Glutamatergic neuron (in vitro differentiated cells): ENCODE measurements at regions not wholly inside any gene's neighbourhood (a gene's known extent, or its start where the extent isn't known, plus 50 kb on each side); places are given as distances from the start of the nearest gene placed in this dataset.

Experiments used
- DNase-seq: peaks from one replicate; pipeline ENCODE4 v3.0.0; 2022
- H3K27ac Mint-ChIP-seq: one replicate; pipeline ENCODE4 v1.8.0; 2020; ENCODE audit warnings: mild to moderate bottlenecking, mixed read lengths, inconsistent platforms; ENCODE audit not compliant: unreplicated experiment
- H3K27me3 Mint-ChIP-seq: one replicate; pipeline ENCODE4 v1.8.0; 2020; ENCODE audit warnings: mild to moderate bottlenecking, moderate library complexity, mixed read lengths, inconsistent platforms; ENCODE audit not compliant: unreplicated experiment
- H3K36me3 Mint-ChIP-seq: one replicate; pipeline ENCODE4 v1.8.0; 2020; ENCODE audit warnings: mild to moderate bottlenecking, mixed read lengths, inconsistent platforms; ENCODE audit not compliant: unreplicated experiment
- H3K4me1 Mint-ChIP-seq: one replicate; pipeline ENCODE4 v1.8.0; 2020; ENCODE audit warnings: mild to moderate bottlenecking, low read depth, mixed read lengths, inconsistent platforms; ENCODE audit not compliant: unreplicated experiment
- H3K4me3 Mint-ChIP-seq: one replicate; pipeline ENCODE4 v1.8.0; 2020; ENCODE audit warnings: mild to moderate bottlenecking, mixed read lengths, inconsistent platforms; ENCODE audit not compliant: unreplicated experiment
- H3K9me3 Mint-ChIP-seq: one replicate; pipeline ENCODE4 v1.8.0; 2020; ENCODE audit warnings: mild to moderate bottlenecking, moderate library complexity, mixed read lengths, inconsistent platforms; ENCODE audit not compliant: unreplicated experiment
- CTCF ChIP-seq: fragments of 200-600 bp; sonication (generic); IDR thresholded peaks from one replicate; pipeline ENCODE4 v1.5.0; 2021; ENCODE audit not compliant: partially characterized antibody, unreplicated experiment

GRCh38 chr10:117886766-117887165 lies 160.0 kb downstream of the RAB11FIP2 start:
- Mint-ChIP-seq H3K27ac (no peak overlapping the region), H3K36me3 (no peaks in the 10 kb centered on the region), H3K9me3 (peaks cover 2% of the 10 kb centered on the region), H3K4me1 (peaks cover 17% of the 10 kb centered on the region), H3K4me3 (no peak overlapping the region), H3K27me3 (no peaks in the 10 kb centered on the region)
- DNase-seq, result no peak
- TF ChIP-seq CTCF, result no peak

- DNase-seq, result no peak
- H3K27ac Mint-ChIP-seq, result no peak overlapping the region
- TF ChIP-seq CTCF, result no peak
- no peaks in the 10 kb centered on the region for H3K36me3 Mint-ChIP-seq
- H3K4me3 Mint-ChIP-seq, result no peak overlapping the region
- H3K9me3 Mint-ChIP-seq, result peaks cover 2% of the 10 kb centered on the region
- peaks cover 13% of the 10 kb centered on the region for H3K4me1 Mint-ChIP-seq
- no peaks in the 10 kb centered on the region for H3K27me3 Mint-ChIP-seq
These were observed 157.1 kb downstream of the RAB11FIP2 start for GRCh38 chr10:117889664-117890063.

DNA sequence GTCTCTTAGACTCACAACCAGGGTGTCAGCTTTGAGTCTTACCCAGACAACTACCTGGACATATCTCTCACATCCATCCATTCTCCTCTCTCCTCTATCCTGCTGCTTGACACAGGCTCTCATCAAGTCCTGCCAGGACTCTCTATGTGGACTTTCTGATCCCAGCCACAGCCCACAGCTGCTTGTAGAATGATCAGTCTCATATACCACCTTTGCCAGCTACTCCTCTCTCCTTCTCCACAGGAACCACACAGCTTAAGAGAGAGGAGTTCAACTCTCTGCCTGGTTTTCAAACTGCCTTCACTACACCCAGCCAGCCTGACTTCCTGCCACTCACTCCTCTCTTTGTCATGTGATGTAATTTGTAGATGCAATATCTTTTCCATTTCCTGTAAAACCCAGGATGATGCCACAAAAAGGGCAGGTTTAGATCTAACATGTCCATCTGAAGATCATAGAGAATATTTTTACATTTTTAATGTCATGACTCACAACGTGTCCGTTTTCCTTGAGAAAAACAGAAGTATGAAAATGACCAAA lies 154.0 kb downstream of the RAB11FIP2 start:
- TF ChIP-seq CTCF, result no peak
- Mint-ChIP-seq H3K27me3 (no peaks in the 10 kb centered on the region), H3K36me3 (no peaks in the 10 kb centered on the region), H3K4me3 (no peak overlapping the region), H3K27ac (no peak overlapping the region), H3K4me1 (no peaks in the 10 kb centered on the region), H3K9me3 (no peaks in the 10 kb centered on the region)
- no peak for DNase-seq

DNA sequence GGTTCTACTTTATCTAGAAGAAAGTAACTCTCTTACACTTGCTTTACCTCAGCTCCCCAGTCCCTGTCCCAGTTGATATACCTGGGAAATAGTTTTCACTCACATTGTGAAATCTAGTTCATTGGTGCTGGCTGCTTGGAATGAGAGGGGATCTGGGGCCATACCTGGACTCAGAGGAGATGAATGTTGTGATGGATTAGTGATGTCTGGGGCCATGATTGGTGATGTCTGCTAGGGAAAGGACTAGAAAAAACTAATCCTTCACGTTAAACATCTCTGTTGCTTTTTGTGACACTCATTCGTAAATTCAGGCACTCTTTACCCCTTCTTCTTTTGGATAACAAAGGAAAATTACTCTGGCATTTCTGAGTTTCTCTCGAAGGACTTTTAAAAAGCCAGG lies 152.4 kb downstream of the RAB11FIP2 start:
- Mint-ChIP-seq H3K4me1 (no peaks in the 10 kb centered on the region), H3K9me3 (no peaks in the 10 kb centered on the region), H3K4me3 (no peak overlapping the region), H3K27ac (no peak overlapping the region), H3K27me3 (no peaks in the 10 kb centered on the region), H3K36me3 (no peaks in the 10 kb centered on the region)
- no peak for TF ChIP-seq CTCF
- no peak for DNase-seq

DNA sequence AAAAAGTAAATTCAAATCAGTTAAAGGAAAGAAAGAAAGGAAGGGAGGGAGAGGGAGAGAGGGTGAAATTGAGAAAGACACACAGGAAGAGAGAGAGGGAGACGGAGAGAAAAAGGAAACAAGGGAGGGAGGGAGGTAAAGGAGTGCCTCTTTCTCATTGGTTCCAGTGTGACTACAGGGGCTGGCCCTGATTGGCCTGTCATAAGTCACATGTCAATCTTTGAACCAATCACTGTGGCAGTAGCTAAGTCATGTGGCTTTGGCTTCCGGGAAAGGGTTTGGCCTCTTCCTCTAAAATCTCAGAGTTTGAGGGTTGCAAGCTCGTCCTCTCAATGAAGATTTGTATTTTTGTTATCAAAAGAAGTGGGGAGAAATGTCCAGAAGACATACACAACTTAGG lies 150.2 kb downstream of the RAB11FIP2 start:
- Mint-ChIP-seq H3K4me1 (no peaks in the 10 kb centered on the region), H3K9me3 (no peaks in the 10 kb centered on the region), H3K4me3 (no peak overlapping the region), H3K36me3 (no peaks in the 10 kb centered on the region), H3K27me3 (no peaks in the 10 kb centered on the region), H3K27ac (no peak overlapping the region)
- DNase-seq, result no peak
- no peak for TF ChIP-seq CTCF
